Umbilical cord (tissue), 1 donor: ENCODE measurements at regions not wholly inside any gene's neighbourhood (a gene's known extent, or its start where the extent isn't known, plus 50 kb on each side); places are given as distances from the start of the nearest gene placed in this dataset.
A peak's percentile ranks its signal among the peaks of the same experiment; 100 is the strongest.
"Not testable (repeated sequence)": the region's sequence is repeated elsewhere in the genome, so short reads cannot be mapped to it uniquely, and the experiment has no call there.

Experiments
- DNase-seq: peaks from one replicate; pipeline ENCODE4 v3.0.0-alpha.2; 2015; ENCODE audit warnings: low spot score

DNA sequence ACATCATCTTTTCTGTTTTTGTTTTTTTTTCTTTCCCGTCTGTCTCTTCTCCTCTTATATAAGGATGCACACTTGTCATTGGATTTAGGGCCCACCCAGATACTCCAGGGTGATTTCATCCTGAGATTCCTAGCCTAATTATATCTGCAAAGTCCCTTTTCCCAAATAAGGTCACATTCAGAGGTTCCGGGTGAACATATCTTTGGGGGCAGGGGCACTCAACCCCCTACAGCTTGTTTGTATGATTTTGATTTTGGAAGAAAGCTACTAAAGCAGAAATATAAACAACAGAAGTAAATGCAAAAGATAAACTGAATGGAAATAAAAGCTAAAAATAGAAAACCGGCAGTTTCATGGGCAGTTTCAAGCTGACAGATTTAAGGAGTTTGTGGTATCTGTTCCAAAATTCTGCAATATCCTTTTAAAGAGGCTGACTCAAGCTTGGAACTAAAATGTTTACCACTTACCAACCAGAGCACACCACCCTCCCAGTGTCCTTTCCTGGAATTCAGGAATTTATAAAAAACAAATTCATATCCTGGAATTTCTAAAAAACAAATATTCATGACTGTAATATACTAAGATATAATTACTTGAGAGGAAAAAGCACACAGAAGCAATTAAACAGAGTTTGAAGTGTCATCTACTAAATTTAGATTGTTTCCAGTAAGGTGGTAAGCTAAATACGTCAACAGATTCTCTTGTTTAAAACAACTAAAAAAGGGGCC is 100.0 kb upstream of the CARMIL1 start:
- DNase-seq = peak; percentile 92

DNA sequence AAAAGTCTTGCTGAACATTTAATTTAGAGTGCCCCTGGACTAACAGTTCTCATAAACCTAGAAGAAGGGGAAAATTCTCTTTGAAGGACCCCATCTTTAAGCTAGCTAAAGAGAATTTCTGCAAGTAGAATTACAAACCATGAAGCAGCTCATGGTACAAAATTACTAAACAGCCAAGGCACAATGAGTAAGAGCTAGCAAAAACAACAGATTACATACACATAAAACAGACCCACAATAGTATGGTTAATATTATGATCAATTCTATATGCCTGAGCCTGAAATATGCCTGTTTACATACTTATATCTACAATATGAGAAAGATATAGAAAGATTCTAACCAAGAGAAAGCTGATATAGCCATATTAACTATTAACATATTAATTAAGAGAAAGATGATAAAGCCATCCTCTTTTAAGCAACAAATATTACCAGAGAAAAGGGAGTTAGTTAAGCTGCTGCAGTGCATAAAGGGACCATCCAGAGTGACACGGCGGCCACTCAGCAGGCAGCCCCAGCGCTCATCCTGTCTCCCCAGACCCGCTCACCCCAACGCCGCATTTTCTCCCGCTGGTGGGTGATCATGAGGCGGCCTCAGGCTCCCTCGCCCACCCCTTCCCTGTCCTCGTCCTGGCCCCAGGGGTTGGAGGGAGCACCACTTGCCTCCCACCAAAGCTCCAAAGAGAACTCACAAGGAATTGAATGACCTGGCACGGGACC is 98.4 kb upstream of the CARMIL1 start:
- DNase-seq = no peak

DNA sequence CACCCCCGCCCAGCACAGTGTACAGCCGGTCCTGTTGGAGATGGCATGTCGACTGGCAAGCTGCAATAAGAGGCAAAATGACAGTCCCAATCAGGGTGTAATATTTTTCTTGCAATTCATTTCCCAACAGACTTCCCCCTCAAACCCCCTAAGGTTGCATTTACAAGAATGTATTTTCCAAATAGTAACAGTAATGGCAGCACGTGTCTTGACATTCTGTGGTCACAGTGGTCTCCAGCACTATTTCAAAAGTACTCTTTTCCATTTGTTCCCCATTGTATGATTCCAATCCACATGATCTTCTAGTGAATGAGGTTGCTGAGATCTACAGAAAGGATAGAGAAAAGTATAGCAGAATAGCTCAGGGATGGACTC is 97.8 kb upstream of the CARMIL1 start:
- no peak for DNase-seq

DNA sequence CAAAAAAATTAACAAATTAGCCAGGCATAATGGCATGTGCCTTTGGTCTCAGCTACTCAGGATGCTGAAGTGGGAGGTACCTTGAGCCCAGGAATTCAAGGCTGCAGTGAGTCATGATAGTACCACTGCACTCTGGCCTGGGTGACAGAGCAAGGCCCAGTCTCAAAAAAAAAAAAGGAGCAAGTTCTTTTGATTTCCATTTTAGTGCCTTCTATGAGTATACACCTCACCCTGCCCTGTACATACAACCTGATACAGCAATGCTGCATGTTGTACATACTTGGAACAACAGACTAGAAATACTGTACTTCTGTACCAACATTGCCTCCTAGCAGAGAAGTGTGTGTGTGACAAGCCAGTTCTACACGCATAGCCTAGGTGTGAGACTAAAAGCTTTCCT is 97.3 kb upstream of the CARMIL1 start:
- no peak for DNase-seq

DNA sequence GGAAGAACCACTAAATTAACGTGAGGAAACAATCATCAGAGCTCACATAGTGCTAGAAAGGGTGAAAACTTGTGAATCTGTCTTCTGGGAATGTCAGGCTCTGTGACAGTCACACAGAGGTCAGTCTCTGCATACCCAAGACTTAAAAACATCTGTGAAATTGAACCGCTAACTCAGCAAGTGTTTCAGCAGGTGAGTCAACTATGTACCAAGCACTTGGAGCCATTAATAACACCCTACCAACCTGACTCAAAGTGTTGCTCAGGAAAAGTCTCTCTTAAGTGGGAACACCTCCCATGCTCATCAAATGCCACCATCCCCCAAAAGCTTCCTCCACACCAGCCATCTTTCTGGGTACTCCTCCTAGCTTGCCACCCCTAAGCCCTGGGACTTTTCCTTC is 92.3 kb upstream of the CARMIL1 start:
- DNase-seq = no peak

DNA sequence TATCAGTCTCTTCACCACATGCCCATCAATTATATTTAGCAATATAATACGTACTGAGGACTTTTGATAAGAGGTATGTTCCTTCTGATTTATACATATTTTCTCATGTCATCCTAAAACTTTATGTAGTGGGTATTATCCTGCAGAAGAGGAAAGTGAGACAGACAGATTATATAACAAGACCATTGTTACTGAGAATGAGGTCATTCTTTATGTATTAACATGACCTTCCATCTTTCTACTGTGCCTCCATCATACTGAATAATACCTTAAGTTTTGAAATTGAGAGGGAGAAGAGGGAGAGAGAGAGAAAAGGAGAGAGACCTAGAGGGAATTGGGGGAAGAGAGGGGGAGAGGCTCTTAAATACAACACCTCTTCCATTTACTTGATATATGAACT is 90.9 kb upstream of the CARMIL1 start:
- DNase-seq = no peak

DNA sequence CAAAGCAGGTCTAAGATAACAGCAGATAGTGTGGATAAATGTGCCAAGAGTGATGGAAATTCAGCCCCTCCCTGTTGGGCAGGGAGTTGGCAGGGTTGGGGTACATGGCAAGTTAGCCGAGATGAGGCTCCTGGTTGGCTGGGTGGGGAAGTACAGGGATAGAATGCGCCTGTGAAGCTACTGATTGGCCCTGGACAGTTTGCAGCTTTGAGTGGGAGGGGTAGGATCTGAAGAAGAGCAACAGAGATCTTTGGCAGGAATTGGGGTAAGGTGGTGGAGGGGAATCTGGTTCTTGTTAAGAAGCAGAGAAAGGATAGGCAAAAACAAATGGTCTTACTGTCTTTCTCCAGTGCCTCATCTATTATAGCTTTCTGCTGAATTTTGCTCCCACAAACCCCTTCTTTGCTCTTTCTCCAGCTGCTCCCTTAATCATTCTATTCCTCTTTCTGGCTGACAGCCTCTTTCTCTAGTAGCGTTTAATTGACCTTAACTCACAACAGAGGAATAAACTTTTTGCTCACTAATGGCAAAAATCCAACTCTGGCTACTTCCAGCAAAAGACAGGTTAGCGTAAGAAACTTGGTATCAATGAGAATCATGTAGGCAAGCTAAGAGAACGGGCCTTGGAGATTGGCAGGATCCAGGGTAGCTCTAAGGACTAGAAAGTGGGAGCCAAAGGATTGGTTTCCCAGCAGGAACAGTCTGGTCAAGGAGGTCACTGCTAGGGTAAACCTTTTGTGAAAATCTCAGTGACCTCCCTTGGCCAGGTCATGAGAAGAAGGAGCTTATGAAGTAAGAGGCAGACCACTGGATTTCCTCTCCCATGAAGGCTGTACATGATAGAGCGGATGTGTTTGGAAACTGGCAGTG is 86.3 kb upstream of the CARMIL1 start:
- DNase-seq = peak; percentile 82

DNA sequence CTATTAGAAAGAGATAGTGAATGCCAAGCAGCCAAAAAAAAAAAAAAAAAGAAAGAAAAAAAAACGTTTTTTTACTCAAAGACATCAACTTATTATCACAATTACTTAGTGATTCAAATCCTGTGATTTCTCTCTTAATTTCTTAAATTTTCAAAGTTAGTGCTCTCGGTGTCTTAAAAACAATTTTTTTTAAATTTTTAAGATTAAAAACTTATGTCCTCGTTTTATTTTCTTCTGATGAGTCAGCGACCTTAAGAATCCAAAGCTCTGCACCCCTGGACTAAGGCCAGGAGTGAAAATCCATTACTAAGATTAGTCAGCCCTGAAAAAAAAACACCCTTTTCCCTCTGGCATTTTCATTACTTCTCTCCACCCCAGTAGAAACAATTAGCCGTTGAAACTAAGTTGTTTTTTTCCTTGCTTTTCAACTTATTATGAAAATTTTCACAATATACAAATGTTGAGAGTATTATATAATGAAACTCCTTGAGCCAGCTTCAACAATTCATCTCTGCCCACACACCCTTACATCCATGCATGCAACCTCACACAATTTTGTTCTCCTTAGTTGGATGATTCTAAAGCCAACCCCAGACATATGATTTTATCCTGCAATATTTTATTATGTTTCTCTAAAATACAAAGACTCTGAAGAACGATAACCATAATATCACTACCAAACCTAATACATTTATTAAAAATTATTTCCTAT is 85.6 kb upstream of the CARMIL1 start:
- peak; percentile 92 for DNase-seq

DNA sequence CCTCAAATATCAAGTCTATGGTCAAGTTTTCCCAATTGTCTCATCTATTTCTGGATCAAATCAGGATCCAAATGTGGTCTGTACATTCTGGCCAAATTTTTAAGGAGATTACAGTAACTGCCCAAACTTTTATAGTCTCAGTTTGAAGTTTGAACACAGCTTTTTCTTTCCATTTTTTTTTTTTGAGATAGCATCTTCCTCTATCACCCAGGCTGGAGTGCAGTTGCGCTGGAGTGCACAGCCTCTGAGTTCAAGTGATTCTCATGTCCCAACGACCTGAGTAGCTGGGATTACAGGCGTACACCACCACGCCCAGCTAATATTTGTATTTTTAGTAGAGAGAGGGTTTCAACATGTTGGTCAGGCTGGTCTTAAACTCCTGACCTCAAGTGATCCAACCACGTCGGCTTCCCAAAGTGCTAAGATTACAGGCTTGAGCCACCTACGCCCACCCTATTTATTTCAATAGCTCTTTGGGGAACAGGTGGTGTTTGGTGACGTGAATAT is 84.9 kb upstream of the CARMIL1 start:
- peak; percentile 50 for DNase-seq

DNA sequence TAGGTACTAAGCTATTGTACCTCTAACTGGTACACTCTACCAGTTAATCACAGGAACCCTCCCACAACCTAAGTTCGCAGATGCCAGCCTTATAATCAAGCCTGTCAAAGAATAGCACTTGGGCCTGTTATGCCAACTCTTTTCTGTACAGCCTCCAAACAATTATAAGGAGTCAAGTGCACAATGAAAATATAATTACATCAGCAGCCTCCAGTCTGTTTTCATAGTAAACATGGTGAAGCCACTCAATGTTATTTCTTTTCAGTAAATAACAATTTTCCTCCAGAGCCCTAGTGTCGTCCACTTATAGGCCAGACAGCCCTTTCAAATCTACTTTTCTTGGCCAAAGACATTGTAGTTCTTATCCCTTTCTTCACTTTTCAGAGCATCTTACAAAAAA is 82.7 kb upstream of the CARMIL1 start:
- DNase-seq = no peak

DNA sequence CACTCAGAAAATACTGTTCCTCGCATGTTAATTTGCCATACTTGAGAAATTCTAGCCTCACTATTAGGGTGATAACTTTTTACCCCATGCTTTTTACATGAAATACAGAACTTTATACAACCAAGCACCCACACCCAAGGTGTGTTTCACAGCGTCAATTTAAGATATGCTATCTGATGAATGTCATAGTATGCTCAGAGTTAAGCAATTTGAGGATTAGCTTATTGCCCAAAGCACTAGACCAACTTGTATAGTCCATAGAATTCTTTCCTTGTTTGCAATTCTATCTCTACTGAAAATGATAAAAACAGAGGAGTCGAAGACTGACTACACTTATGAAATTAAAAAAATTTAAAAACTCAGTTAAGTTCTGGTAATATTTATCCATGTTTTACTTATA is 82.1 kb upstream of the CARMIL1 start:
- no peak for DNase-seq

DNA sequence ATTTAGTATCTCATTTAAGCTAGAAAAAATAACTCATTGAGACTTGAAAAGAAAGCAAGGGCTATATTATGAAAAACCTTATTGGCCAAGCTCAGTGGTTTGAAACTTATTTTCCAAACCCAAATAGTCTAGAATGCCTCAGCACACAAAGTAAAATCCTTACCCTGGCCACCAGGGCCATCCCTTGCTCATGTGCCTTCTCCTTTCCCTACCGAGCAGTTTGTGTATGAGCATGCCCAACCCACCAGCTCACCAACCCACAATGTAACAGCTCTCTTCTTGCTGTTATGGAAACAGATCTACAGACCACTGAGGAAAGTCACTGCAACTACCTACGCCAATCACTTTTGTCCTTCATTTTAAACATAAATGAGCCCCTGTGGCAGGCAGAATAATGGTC is 79.6 kb upstream of the CARMIL1 start:
- no peak for DNase-seq

DNA sequence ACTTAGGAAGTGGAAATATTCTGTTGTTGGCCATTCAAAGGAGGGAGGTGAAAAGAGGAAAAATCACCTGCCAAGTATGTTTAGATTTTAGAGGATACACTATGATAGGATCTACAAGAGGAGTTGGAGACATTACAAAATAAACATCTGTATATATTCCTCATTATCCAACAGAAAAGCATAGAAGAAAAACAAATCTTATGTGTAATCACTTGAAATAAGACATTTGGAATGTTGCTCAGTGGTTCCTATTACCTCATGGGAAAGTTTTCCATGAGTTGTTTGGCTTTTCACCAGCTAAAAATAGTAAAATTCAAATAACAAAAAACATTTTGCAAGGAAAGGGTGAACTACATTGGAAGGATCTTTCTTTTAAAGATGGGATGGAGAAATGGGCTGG is 76.7 kb upstream of the CARMIL1 start:
- DNase-seq = no peak

DNA sequence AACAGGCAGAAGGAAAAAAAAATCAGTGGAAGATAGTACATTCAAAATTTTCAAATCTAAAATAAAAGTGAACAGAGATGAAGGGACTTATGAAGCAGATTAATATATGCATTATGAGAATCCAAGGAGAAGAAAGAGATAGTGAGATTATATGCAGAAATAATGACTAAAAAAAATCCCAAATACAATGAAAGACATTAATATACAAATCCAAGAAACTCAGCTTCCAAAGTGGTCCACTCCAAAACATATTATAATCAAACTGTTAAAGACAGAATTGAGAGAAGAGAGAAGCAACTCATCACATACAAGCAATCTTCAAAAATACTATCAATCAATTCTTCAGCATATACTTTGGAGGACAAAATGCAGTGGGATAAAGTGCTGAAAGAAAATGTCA is 73.5 kb upstream of the CARMIL1 start:
- no peak for DNase-seq

DNA sequence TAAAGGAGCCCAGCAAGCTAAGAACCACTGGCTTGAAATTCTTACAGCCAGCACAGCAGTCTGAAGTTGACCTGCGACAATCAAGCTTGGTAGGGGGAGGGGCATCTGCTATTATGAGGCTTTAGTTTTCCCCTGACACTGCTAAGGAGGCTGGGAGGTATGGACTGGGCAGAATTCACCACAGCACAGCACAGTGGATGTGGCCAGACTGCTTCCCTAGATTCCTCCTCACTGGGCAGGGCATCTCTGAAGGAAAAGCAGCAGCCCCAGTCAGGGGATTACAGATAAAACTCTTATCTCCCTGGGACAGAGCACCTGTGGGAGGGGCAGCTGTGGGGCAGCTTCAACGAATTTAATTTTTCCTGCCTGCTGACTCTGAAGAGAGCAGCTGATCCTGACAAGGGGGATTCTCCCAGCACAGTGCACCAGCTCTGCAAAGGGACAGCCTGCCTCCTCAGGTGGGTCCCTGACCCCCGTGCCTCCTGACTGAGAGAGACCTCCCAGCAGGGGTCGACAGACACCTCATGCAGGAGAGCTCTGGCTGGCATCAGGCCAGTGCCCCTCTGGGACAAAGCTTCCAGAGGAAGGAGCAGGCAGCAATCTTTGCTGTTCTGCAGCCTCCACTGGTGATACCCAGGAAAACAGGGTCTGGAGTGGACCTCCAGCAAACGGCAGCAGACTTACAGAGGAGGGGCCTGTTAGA is 71.6 kb upstream of the CARMIL1 start:
- DNase-seq = not testable (repeated sequence)

DNA sequence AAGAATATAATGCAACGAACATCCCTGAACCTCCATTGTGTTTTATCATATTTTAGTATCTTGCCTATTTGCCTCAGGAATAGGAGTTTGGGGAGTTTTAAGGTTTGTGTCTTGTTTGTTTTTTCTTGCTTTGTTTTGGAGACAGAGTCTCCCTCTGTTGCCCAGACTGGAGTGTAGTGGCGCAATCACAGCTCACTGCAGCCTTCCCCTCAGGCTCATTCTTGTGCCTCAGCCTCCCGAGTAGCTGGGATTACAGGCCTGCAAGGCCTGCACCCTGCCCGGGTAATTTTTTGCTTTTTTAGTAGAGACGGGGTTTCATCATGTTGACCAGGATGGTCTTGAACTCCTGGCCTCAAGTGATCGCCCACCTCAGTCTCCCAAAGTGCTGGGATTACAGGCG is 63.3 kb upstream of the CARMIL1 start:
- DNase-seq = no peak

DNA sequence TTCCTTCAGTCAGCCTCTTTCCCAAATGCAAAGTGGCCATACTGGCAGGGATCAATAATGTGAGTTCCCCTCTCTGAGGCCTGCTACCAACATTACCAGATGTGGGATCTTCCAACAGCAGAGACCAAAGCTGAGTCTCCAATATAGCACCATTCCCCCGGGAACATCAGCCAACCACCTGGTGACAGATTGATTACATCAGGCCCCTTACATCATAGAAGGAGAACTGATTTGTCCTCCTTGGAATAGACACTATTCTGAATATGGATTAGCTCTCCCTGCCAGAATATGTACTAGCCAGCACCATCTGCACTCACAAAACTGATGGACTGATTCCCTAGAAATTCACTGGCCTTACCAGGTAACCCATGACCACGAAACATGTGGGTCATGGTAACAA is 61.9 kb upstream of the CARMIL1 start:
- no peak for DNase-seq

DNA sequence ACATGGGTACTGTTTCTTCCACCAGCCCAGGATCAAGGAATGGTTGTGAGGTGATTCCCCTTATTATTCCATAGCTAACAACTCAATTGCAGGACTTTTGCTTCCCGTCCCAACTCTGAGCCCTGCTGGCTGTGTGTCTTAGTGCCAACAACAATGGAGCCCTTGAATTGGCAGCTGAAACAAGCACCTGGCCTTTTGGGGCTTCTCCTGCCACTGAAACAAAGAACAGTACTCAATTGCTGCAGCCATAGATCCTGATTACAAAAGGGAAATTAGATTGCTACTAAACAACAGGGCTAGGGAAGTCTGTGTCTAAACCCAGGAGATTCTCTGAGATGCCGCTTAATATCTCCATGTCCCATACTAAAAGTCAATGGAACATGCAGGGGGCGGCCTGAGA is 61.3 kb upstream of the CARMIL1 start:
- no peak for DNase-seq

DNA sequence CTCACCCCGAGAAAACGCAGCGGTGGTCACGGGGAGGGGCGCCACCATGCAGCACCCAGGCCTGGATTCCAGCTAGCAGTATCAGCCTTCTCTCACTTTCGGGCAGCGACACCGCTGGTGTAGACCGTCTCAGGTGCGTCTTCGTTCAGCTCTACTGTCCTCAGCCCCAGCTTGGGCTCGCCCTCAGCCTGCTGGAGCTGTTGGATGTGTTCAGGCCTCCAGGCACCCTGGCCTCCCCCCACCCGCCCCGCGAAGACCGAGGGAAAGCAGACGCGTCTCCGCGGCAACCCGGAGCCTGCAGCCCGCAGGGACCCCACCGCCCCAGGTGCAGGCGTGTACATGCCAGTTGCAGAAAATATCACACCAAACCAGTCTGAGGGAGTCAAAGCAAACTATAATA is 60.8 kb upstream of the CARMIL1 start:
- peak; percentile 68 for DNase-seq

DNA sequence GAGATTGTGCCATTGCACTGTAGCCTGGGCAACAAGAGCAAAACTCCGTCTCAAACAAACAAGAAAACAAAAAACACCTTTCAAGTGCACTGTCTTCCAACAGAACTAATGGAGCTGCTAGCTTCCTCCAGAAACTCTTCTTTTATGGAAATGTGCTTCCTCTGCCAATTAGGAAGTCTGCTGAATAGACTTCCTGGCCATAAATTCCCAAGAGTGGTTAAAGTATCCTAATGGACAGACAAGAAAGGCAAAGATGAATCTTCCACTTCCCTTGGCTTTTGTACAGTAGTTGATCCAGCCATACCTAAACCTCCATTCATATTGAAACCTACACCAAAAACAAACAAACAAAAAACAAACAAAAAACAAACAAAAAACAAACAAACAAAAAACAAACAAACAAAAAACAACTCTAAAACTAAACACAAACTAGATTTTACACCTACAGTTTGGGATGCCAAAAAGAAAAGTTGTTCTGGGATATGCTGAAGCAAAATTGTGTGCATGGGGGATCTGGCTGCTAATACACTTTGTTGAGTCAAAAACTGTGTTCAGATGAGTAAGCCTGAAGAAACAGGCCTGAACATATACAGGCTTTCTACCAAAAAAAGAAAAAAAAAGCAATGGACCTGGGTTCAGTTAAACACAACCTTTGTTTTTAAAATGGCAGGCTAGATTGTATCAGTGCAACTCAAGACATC is 59.8 kb upstream of the CARMIL1 start:
- peak; percentile 21 for DNase-seq

DNA sequence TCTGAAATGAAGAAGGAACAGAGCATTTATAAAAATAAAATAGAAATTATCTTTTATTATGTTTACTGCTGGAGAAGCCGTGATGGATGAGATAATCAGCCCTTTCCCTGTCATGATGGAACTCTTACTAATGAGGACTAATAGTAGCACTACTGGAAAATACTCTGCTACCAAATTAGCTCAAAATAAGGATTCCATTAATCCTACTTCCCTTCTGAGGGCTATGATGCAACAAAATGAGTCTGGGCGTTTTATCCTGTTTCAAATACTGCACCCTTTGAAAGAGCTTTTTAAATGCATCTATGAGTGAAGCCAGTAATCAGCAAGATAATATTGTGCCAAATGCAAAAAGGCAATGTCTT is 59.3 kb upstream of the CARMIL1 start:
- DNase-seq = no peak
